ENCODE measurements at regions not wholly inside any gene's neighbourhood (a gene's known extent, or its start where the extent isn't known, plus 50 kb on each side); places are given as distances from the start of the nearest gene placed in this dataset.
A peak's percentile ranks its signal among the peaks of the same experiment; 100 is the strongest.

DNA sequence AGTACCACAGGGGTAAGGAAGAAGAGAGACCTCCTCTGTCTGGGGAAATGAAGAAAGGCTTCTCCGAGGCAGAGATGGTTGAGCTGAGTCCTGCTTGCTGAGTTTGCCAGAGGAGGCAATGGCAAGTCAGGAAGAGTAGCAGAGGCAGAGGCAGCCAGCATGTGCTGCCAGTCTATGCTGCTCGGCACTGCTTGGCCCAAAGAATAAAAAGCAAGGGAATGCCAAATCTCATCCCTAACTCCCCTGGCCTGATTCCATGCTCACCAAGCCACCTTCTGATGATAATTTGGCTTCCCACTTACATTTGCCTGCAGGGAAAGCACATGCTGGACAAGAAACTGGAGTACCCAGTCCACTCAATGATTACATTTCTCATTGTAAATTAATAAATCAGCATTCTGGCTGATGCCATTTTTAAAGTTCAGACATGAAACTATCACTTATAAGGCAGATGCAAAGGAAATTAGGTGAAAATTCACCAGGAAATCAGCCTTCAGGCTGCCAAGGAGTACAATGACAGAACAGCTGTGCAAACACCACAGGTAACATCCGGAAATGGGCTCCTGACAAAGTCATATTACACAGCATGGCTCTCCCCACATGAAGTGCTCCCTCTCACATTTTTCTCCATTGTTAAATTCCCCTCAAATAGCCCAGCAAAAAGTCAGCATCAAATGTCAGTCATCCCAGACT lies 245.9 kb downstream of the MTERF1 start:
- TF ChIP-seq TCF7L2 (IDR thresholded peaks at IDR 0.05; ENCODE audit: low read depth, low read length) (no peak), SIN3A (IDR thresholded peaks at IDR 0.05; ENCODE audit: borderline replicate concordance, insufficient read depth, low read depth, low read length) (no peak), POLR2AphosphoS5 (IDR thresholded peaks at IDR 0.05; ENCODE audit: low read depth, low read length) (no peak)
- TF ChIP-seq, protein P1, sequence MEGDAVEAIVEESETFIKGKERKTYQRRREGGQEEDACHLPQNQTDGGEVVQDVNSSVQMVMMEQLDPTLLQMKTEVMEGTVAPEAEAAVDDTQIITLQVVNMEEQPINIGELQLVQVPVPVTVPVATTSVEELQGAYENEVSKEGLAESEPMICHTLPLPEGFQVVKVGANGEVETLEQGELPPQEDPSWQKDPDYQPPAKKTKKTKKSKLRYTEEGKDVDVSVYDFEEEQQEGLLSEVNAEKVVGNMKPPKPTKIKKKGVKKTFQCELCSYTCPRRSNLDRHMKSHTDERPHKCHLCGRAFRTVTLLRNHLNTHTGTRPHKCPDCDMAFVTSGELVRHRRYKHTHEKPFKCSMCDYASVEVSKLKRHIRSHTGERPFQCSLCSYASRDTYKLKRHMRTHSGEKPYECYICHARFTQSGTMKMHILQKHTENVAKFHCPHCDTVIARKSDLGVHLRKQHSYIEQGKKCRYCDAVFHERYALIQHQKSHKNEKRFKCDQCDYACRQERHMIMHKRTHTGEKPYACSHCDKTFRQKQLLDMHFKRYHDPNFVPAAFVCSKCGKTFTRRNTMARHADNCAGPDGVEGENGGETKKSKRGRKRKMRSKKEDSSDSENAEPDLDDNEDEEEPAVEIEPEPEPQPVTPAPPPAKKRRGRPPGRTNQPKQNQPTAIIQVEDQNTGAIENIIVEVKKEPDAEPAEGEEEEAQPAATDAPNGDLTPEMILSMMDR (IDR thresholded peaks at IDR 0.05) = no peak
- TF ChIP-seq, protein P2, sequence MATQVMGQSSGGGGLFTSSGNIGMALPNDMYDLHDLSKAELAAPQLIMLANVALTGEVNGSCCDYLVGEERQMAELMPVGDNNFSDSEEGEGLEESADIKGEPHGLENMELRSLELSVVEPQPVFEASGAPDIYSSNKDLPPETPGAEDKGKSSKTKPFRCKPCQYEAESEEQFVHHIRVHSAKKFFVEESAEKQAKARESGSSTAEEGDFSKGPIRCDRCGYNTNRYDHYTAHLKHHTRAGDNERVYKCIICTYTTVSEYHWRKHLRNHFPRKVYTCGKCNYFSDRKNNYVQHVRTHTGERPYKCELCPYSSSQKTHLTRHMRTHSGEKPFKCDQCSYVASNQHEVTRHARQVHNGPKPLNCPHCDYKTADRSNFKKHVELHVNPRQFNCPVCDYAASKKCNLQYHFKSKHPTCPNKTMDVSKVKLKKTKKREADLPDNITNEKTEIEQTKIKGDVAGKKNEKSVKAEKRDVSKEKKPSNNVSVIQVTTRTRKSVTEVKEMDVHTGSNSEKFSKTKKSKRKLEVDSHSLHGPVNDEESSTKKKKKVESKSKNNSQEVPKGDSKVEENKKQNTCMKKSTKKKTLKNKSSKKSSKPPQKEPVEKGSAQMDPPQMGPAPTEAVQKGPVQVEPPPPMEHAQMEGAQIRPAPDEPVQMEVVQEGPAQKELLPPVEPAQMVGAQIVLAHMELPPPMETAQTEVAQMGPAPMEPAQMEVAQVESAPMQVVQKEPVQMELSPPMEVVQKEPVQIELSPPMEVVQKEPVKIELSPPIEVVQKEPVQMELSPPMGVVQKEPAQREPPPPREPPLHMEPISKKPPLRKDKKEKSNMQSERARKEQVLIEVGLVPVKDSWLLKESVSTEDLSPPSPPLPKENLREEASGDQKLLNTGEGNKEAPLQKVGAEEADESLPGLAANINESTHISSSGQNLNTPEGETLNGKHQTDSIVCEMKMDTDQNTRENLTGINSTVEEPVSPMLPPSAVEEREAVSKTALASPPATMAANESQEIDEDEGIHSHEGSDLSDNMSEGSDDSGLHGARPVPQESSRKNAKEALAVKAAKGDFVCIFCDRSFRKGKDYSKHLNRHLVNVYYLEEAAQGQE (IDR thresholded peaks at IDR 0.05; ENCODE audit: insufficient read depth in 1 of 2, low read depth in 2 of 2, low read length in 1 of 2) = no peak
- in situ Hi-C loops (cut with HindIII; ENCODE audit: low pct_unique_long_range_greater_than_20kb, low sequenced_read_pairs) = no loop called here
- intact Hi-C loops (cut with micrococcal nuclease; ENCODE audit: unreplicated experiment) = no loop called here
- Histone ChIP-seq H3K27me3 (ENCODE audit: control insufficient read depth, insufficient read depth, low read length) (0 out of 2 replicates have a peak, but pooled peaks cover 2% of the 10 kb centered on the region), H3K4me3 (ENCODE audit: low read depth in 2 of 2, low read length in 2 of 2) (no peak overlapping the region), H3K36me3 (ENCODE audit: control insufficient read depth, insufficient read depth, low read length) (no peaks in the 10 kb centered on the region), H3K9me3 (ENCODE audit: control insufficient read depth, insufficient read depth, low read depth, low read length) (no peaks in the 10 kb centered on the region), H3K27ac (ENCODE audit: low read length) (no peak overlapping the region), H3K4me1 (ENCODE audit: control insufficient read depth, insufficient read depth, low read length) (no peaks in the 10 kb centered on the region)
- ATAC-seq (no peak), DNase-seq (ENCODE audit: low read depth, low spot score) (no peak)
- ChIA-PET POLR2A (no interaction called here), CTCF (no interaction called here)
- BruUV-seq (replicated peaks) = no TSS peak

DNA sequence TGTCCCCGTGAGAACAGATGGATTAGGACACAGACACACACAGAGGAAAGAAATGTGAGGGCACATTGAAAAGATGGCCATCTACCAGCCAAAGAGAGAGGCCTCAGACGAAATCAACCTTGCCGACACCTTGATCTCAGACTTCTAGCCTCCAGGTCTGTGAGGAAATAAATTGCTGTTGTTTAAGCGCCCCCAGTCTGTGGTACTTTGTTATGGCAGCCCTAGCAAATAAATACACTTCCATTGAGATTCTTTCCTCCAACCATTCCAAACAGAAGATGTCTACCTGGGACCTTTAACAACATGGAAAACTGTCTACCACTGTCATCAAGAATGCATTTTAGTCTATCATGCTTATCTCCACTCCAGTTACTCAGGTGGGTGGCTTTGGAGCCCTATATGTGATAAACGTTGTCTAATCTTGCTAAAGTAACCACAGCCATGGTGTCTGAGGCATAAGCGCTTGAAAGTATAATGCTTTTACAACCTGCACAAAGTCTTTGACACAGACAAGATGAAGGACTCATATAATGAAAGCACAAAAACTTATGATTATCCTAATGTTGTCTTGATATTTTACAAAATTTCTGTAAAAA lies 244.3 kb downstream of the MTERF1 start:
- Histone ChIP-seq H3K4me3 (ENCODE audit: low read depth in 2 of 2, low read length in 2 of 2) (no peak overlapping the region), H3K27ac (ENCODE audit: low read length) (no peak overlapping the region), H3K4me1 (ENCODE audit: control insufficient read depth, insufficient read depth, low read length) (no peaks in the 10 kb centered on the region), H3K27me3 (ENCODE audit: control insufficient read depth, insufficient read depth, low read length) (0 out of 2 replicates have a peak, but pooled peaks cover 2% of the 10 kb centered on the region), H3K36me3 (ENCODE audit: control insufficient read depth, insufficient read depth, low read length) (no peaks in the 10 kb centered on the region), H3K9me3 (ENCODE audit: control insufficient read depth, insufficient read depth, low read depth, low read length) (no peaks in the 10 kb centered on the region)
- ATAC-seq (no peak), DNase-seq (ENCODE audit: low read depth, low spot score) (peak; percentile 5)
- no TSS peak for BruUV-seq (replicated peaks)
- in situ Hi-C loops (cut with HindIII; ENCODE audit: low pct_unique_long_range_greater_than_20kb, low sequenced_read_pairs) (no loop called here), intact Hi-C loops (cut with micrococcal nuclease; ENCODE audit: unreplicated experiment) (no loop called here)
- ChIA-PET POLR2A (no interaction called here), CTCF (no interaction called here)
- TF ChIP-seq, protein P1 (IDR thresholded peaks at IDR 0.05) = peak; percentile 55
- TF ChIP-seq SIN3A (IDR thresholded peaks at IDR 0.05; ENCODE audit: borderline replicate concordance, insufficient read depth, low read depth, low read length) = no peak

Data from Panc1 (cell line).